ENCODE measurements at regions not wholly inside any gene's neighbourhood (a gene's known extent, or its start where the extent isn't known, plus 50 kb on each side); places are given as distances from the start of the nearest gene placed in this dataset.

- CTCF ChIA-PET = no interaction called here
- 65% methylated on average over 1 of the region's 1 CpG for WGBS (ENCODE audit: insufficient coverage, insufficient replicate concordance, low lambda C conversion rate, missing lambda C conversion rate)
Observed at GRCh38 chr2:67777836-67778429, 284.9 kb downstream of the C1D start.

More at GRCh38 chr2:67777836-67778429, 284.9 kb downstream of the C1D start:
- H3K27ac ChIP-seq (ENCODE audit: control insufficient read depth, insufficient read depth) = no peak overlapping the region
- no peak overlapping the region for H3K9ac ChIP-seq (ENCODE audit: control insufficient read depth, insufficient read depth, low read length)
- H3K4me3 ChIP-seq = no peak overlapping the region
- ATAC-seq = no peak
- no peak for DNase-seq (ENCODE audit: low read depth, low spot score)
- no peaks in the 10 kb centered on the region for H3K4me1 ChIP-seq (ENCODE audit: control insufficient read depth, insufficient read depth, low read length)
- RAD21 ChIA-PET (ENCODE audit: unreplicated experiment) = no interaction called here
- no peaks in the 10 kb centered on the region; a peak in 1 of 4 replicates for H3K27me3 ChIP-seq (replicated peaks in 1 of 2; ENCODE audit: control insufficient read depth in 2 of 2, insufficient read depth in 2 of 2, low read length in 1 of 2)
- no peak for TF ChIP-seq RUNX3 (IDR thresholded peaks at IDR 0.05; ENCODE audit: low read length)
- no peak for TF ChIP-seq RBBP5 (conservative IDR thresholded peaks at IDR 0.05)
- TF ChIP-seq DPF2 (IDR thresholded peaks at IDR 0.05) = no peak
- TF ChIP-seq ZZZ3 (IDR thresholded peaks at IDR 0.05; ENCODE audit: control insufficient read depth, insufficient read length, low read depth) = no peak
- no peak for TF ChIP-seq TARDBP (IDR thresholded peaks at IDR 0.05; ENCODE audit: borderline replicate concordance)
- no peak for TF ChIP-seq SIX5 (IDR thresholded peaks at IDR 0.05; ENCODE audit: low read depth, low read length, severe bottlenecking)
- no peak for TF ChIP-seq POLR2A (IDR thresholded peaks at IDR 0.05; ENCODE audit: low read depth, low read length)
- TF ChIP-seq ZBTB40 (IDR thresholded peaks at IDR 0.05; ENCODE audit: borderline replicate concordance) = no peak
- TF ChIP-seq ZNF592 (IDR thresholded peaks at IDR 0.05) = no peak
- TF ChIP-seq RFX5 (IDR thresholded peaks at IDR 0.05; ENCODE audit: low read depth, low read length) = no peak
- TF ChIP-seq BCL3 (IDR thresholded peaks at IDR 0.05; ENCODE audit: borderline replicate concordance, insufficient read depth, low read depth, low read length, poor library complexity, severe bottlenecking) = no peak
- TF ChIP-seq ZNF622 (IDR thresholded peaks at IDR 0.05) = no peak
- TF ChIP-seq EP300 (IDR thresholded peaks at IDR 0.05; ENCODE audit: borderline replicate concordance in 1 of 2, control insufficient read depth in 1 of 2, low read depth in 2 of 2, low read length in 2 of 2) = no peak
- H4K20me1 ChIP-seq (ENCODE audit: control insufficient read depth, insufficient read depth) = no peaks in the 10 kb centered on the region
- BruUV-seq (replicated peaks) = no TSS peak
- SMC1A ChIA-PET (ENCODE audit: uncharacterized antibody, unreplicated experiment) = interaction anchor here (1.0 kb wide), 1 partner anchor 616 kb away, joined by 3 read pairs; no protein-coding TSS in a partner anchor
- POLR2A ChIA-PET = no interaction called here
- in situ Hi-C loops (cut with MboI) = no loop called here
- no peak overlapping the region for H2AFZ ChIP-seq (ENCODE audit: control insufficient read depth, low read depth, low read length)
- H3K4me2 ChIP-seq (ENCODE audit: control insufficient read depth, insufficient read depth) = no peak overlapping the region
- H3K9me3 ChIP-seq (replicated peaks; ENCODE audit: control insufficient read depth, insufficient read depth, low read length) = no peaks in the 10 kb centered on the region
- FAIRE-seq = no peak
- no peaks in the 10 kb centered on the region for H3K79me2 ChIP-seq (ENCODE audit: control insufficient read depth, insufficient read depth, low read length)
- no peaks in the 10 kb centered on the region for H3K36me3 ChIP-seq (ENCODE audit: control insufficient read depth in 2 of 2, insufficient read depth in 2 of 2, low read length in 1 of 2)
- intact Hi-C loops (cut with micrococcal nuclease; ENCODE audit: unreplicated experiment) = no loop called here

Data from GM12878 (cell line).